ENCODE measurements at regions not wholly inside any gene's neighbourhood (a gene's known extent, or its start where the extent isn't known, plus 50 kb on each side); places are given as distances from the start of the nearest gene placed in this dataset.

GRCh38 chr18:42231796-42232195, 276.8 kb downstream of the PIK3C3 start:
- H3K36me3 ChIP-seq (ENCODE audit: control insufficient read depth, insufficient read depth, low read length): no peaks in the 10 kb centered on the region
- no peaks in the 10 kb centered on the region for H3K27me3 ChIP-seq (ENCODE audit: control insufficient read depth, insufficient read depth, low read length)
- TF ChIP-seq, protein P1, sequence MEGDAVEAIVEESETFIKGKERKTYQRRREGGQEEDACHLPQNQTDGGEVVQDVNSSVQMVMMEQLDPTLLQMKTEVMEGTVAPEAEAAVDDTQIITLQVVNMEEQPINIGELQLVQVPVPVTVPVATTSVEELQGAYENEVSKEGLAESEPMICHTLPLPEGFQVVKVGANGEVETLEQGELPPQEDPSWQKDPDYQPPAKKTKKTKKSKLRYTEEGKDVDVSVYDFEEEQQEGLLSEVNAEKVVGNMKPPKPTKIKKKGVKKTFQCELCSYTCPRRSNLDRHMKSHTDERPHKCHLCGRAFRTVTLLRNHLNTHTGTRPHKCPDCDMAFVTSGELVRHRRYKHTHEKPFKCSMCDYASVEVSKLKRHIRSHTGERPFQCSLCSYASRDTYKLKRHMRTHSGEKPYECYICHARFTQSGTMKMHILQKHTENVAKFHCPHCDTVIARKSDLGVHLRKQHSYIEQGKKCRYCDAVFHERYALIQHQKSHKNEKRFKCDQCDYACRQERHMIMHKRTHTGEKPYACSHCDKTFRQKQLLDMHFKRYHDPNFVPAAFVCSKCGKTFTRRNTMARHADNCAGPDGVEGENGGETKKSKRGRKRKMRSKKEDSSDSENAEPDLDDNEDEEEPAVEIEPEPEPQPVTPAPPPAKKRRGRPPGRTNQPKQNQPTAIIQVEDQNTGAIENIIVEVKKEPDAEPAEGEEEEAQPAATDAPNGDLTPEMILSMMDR (IDR thresholded peaks at IDR 0.05; ENCODE audit: insufficient read depth, low read length, poor library complexity, severe bottlenecking): no peak
- no peak overlapping the region for H3K4me3 ChIP-seq (ENCODE audit: low read depth, low read length)
- no peak for DNase-seq (ENCODE audit: low read depth)

GRCh38 chr18:42233908-42234307, 278.9 kb downstream of the PIK3C3 start:
- no peak for DNase-seq (ENCODE audit: low read depth)
- no peaks in the 10 kb centered on the region for H3K36me3 ChIP-seq (ENCODE audit: control insufficient read depth, insufficient read depth, low read length)
- no peak overlapping the region for H3K4me3 ChIP-seq (ENCODE audit: low read depth, low read length)
- no peaks in the 10 kb centered on the region for H3K27me3 ChIP-seq (ENCODE audit: control insufficient read depth, insufficient read depth, low read length)
- TF ChIP-seq, protein P1 (IDR thresholded peaks at IDR 0.05; ENCODE audit: insufficient read depth, low read length, poor library complexity, severe bottlenecking): no peak

GRCh38 chr18:42242758-42243157, 287.7 kb downstream of the PIK3C3 start:
- TF ChIP-seq, protein P1 (IDR thresholded peaks at IDR 0.05; ENCODE audit: insufficient read depth, low read length, poor library complexity, severe bottlenecking): no peak
- Histone ChIP-seq H3K36me3 (ENCODE audit: control insufficient read depth, insufficient read depth, low read length) (no peaks in the 10 kb centered on the region), H3K27me3 (ENCODE audit: control insufficient read depth, insufficient read depth, low read length) (no peaks in the 10 kb centered on the region), H3K4me3 (ENCODE audit: low read depth, low read length) (no peak overlapping the region)
- no peak for DNase-seq (ENCODE audit: low read depth)

DNA sequence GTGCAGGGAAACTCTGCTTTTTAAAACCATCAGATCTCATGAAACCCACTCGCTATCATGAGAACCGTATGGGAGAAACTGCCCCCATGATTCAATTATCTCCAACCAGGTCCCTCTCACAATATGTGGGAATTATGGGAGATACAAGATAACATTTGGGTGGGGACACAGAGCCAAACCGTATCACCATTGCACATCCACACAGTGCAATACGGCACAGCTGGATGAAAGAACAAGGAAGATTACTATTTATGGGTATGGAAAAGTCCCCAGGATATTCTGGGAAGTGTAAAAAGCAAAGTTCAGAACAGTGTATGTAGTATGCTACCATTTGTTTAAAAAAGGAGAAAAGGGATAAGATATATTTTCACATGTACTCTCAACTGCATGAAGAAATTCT, 290.1 kb downstream of the PIK3C3 start:
- no peaks in the 10 kb centered on the region for H3K27me3 ChIP-seq (ENCODE audit: control insufficient read depth, insufficient read depth, low read length)
- TF ChIP-seq, protein P1 (IDR thresholded peaks at IDR 0.05; ENCODE audit: insufficient read depth, low read length, poor library complexity, severe bottlenecking): no peak
- no peak overlapping the region for H3K4me3 ChIP-seq (ENCODE audit: low read depth, low read length)
- no peak for DNase-seq (ENCODE audit: low read depth)
- no peaks in the 10 kb centered on the region for H3K36me3 ChIP-seq (ENCODE audit: control insufficient read depth, insufficient read depth, low read length)

DNA sequence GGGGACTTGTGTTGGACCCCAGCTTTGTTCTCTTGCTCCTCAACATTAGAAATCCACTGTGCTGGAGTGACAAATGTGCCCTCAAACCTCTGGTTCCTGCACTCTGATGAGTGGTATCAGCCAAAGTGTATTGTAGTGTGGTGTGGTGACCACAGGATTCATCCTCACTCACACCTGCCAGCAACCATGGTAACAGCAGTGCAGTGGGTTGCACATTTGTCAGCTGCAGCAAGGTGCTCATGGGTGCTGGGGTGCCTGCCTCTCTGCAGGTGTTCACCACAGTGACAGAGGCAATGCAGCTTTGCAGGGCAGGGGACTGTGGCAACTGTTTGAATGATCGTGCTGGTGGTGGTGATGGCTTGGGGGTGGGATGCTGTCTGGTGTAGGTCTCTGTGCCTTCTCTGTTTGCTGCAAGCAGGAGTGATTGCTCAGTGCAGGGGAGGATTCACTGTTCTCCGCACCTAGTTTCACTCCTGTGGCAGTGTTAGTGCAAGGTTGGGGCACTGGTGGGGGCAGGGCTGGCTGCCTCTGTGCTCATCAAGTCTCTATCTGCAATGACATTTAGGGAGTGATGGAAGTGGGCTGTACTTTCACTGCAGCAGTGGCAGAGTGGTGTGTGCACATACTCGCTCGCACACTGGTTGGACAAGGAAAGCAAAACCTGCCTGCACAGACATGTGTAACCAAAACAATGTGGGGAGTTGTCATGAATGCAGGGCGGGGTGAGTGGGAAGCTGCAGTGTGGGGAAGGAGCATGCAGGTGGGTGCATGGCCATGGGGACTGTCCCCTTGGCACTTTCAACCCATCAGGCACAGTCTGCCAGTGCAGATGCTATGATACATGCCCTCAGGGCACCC, 301.1 kb downstream of the PIK3C3 start:
- no peaks in the 10 kb centered on the region for H3K27me3 ChIP-seq (ENCODE audit: control insufficient read depth, insufficient read depth, low read length)
- H3K4me3 ChIP-seq (ENCODE audit: low read depth, low read length): no peak overlapping the region
- no peaks in the 10 kb centered on the region for H3K36me3 ChIP-seq (ENCODE audit: control insufficient read depth, insufficient read depth, low read length)
- TF ChIP-seq, protein P1 (IDR thresholded peaks at IDR 0.05; ENCODE audit: insufficient read depth, low read length, poor library complexity, severe bottlenecking): no peak
- DNase-seq (ENCODE audit: low read depth): no peak
